Colon (tissue), 2 donors: ENCODE measurements at regions not wholly inside any gene's neighbourhood (a gene's known extent, or its start where the extent isn't known, plus 50 kb on each side); places are given as distances from the start of the nearest gene placed in this dataset.

Experiments
- FAIRE-seq: peaks from 2 replicates; lab custom pipeline; 2012; peaks lifted over from hg19 to GRCh38; lab: Jason Lieb, UNC
- donor health status: control.
- donor health status: control.

GRCh38 chr15:31768055-31768454 is 262.3 kb upstream of the CHRNA7 start:
- FAIRE-seq = no peak

DNA sequence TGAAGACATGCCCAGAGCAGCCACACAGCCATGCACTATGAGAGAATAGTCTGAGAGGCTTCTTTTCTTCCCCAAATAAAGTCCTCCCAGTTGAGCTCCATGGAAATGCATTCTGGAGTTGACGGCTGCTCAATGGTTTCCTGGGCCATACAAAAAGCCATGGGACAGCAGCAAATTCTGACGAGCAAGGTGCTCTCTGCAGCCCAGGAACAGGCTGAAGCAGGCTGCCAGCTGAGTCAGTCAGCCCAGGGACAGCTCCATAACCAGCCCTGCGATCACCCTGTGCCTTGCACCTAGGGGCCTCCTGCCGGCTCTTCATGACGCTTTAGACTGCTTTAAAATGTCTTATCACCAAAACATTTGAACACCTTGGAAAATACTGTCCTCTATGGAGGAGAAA is 256.3 kb upstream of the CHRNA7 start:
- no peak for FAIRE-seq

DNA sequence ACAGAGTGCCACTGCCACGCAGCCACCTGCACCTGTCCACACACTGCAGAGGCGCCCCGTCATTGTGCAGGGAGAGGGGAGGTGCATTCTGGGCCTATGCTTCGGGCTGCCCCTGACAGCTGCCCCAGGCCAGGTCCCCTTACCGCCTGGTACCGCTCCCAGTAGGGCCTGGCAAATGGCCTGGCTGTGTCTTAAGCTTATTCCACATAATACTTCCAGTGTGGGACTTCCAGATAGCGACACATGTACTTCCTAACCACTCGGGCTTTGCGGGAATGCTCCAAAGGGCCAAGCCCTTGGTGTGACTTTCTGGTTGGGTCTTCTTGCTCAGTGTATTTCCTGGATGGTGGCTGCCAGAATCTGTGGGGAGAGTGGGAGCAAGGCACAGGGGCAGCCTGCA is 254.3 kb upstream of the CHRNA7 start:
- no peak for FAIRE-seq

GRCh38 chr15:31781261-31781660 is 249.1 kb upstream of the CHRNA7 start:
- no peak for FAIRE-seq

GRCh38 chr15:31782016-31782783 is 248.1 kb upstream of the CHRNA7 start:
- no peak for FAIRE-seq

GRCh38 chr15:31782951-31783350 is 247.4 kb upstream of the CHRNA7 start:
- FAIRE-seq = no peak

- FAIRE-seq = no peak
Measured at GRCh38 chr15:31786360-31786759, 244.0 kb upstream of the CHRNA7 start.

- no peak for FAIRE-seq
Measured at GRCh38 chr15:31788104-31788503, 242.2 kb upstream of the CHRNA7 start.

DNA sequence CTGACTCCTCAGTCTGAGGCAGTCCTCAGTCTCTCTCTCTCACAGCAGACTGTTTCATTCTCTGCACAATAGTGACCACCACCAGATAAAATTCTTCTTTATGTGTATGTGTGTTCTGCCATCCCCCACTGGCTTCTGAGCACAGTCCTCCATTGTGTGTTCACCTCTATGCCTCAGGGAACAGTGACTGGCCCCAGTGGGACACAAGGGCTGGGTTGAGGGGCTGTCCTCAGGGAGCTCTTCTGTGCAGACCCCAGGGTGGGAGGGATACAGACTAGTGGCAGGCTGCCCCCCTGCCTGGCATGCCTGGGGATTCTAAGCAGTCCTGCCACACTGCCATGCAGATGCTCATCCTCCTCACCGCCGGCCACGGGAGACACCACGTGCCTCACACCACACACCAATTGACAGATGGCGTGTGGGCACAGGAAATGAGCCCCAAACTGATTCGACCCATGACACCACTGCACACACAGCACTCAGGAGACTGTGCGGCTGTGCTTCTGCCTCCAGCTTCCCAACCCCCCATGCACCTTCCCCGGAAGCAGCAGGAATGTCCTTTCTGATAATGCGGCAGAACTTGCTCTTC is 237.6 kb upstream of the CHRNA7 start:
- no peak for FAIRE-seq

DNA sequence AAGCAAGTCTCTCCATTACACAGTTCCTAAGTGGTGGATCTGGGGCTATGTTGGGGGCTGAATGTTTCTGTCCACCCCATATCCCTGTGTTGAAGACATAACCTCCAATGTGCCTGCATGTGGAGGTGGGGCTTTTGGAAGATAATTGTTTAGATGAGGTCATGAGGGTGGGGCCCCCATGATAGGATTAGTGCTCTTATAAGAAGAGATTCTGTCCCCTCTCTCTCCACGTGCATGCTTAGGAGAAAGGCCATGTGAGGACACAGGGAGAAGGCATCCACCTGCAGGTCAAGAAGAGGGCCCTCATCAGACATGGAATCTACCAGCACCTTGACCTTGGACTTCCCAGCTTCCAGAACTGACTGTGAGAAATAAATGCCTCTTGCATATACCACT is 231.0 kb upstream of the CHRNA7 start:
- no peak for FAIRE-seq

- no peak for FAIRE-seq
Measured at GRCh38 chr15:31799715-31800321, 230.5 kb upstream of the CHRNA7 start.

GRCh38 chr15:31801152-31801551 is 229.2 kb upstream of the CHRNA7 start:
- no peak for FAIRE-seq

DNA sequence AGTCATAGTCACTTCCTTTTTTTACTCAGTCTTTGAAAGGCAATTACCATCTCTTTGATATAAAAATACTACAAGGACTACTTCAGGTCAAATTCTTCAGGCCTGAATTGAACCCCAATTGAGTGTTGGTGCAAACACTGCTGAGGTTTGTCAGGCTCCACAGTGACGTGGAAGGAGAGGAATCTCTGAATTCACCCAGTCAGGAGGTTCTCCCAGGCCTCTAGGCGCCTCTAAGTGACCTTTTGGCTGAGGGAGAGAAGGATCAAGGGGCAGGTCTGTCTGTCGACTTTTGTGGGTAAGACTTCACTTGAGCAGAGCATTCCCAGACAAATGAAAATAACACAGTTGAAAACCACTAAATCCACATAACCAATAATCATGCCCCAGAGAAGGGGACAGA is 227.6 kb upstream of the CHRNA7 start:
- FAIRE-seq = no peak

DNA sequence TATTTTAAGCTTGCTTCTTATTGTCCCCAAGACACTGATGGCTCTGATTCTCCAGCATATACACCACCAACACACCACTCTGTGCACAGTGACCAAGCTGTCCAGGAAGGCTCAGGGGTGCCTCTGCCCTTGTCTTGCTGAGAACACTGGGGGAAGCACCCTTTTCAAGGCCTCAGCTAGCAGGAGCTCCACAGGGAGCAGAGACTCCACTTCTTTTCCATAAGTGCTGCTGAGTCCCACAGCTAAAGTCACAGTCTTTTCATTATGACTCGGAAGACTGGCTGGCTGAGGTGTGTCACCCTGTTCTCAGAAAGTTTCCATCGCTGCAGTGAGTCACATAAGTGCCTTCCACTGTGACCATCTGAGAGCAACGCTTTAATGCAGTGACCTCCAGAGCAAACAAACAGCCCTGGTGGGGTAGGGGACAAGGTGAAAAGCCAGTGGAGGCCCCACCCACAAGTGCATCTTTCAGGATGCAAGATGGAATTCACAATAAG is 226.9 kb upstream of the CHRNA7 start:
- FAIRE-seq = no peak

DNA sequence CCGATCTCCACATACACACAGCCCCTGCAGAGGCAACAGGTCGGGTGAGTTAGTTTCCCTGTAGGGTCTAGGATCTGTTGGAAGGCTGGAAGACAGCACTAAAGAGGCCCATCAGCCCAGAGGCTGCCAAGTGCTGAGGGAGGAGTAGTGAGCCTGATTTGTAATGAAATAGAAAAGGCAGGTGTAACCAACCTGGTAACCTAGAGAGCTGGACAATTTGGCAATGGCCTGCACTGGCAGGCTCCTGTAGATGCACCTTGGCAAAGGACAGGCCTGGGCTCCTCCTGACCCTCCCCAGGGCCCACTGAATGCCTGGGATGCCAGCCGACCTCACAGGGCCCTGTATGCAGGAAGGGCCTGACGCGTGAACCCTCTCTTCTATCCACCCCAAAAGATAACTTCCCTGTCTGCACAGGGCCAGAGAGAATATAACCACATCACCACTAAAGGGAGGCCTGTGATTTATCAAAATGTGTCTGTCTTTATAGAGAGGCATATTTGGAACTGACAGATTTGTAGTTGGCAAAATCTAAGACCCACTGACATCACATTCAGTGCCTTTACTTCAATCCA is 225.1 kb upstream of the CHRNA7 start:
- FAIRE-seq = no peak

- FAIRE-seq = no peak
Measured at GRCh38 chr15:31806106-31806505, 224.2 kb upstream of the CHRNA7 start.

GRCh38 chr15:31811641-31812040 is 218.7 kb upstream of the CHRNA7 start:
- FAIRE-seq = no peak

DNA sequence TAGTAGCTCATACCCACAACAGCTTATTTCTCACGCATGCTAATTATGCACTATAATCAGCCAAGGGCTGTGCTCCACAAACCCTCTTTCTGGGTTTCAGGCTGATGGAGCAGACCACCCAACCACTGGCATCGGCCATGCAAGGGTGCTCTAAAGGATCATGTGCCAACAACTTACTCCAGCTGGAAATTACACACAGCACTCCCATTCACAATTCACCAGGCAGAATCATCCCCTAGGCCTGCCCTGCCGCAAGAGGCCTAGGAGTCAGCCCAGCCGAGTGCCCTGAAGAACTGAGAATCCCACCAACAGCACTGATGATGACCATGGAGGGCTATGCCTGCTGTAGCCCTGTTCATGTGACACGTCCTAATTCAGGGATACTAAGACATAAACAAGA is 216.2 kb upstream of the CHRNA7 start:
- FAIRE-seq = no peak

DNA sequence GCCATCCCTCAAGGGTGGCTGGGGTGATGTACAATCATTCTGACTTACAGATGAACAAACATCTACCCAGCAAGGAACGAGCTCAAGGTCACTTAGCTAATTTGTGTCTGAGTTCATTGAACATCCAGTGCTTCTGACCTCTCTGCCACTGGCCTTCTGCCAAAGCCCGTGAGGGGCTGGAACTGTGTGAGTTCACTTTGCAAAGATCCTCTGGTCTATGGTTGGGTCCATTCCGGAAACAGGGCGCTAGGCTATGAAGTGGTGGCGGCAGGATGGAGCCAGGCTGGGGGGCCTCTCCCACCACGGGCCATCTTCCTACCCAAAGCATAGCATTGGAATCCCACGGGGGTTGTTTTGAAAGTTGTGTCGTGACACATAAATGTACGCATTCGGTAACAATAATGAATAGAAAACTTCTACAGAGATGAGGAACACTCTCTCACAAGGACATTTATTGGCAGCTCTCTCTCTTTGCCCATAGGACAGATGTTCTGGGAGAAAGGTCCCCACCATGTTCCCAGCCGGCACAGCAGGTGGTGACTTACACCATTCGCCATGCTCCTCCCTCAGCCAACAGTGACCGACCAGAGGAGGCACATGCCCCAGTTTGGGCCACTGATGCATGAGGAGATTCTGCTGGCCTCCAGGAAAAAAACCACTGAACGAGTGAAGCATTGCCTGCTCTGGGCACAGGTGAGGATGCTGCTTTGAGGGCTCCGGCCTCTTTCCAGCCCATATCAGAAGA is 214.7 kb upstream of the CHRNA7 start:
- no peak for FAIRE-seq

DNA sequence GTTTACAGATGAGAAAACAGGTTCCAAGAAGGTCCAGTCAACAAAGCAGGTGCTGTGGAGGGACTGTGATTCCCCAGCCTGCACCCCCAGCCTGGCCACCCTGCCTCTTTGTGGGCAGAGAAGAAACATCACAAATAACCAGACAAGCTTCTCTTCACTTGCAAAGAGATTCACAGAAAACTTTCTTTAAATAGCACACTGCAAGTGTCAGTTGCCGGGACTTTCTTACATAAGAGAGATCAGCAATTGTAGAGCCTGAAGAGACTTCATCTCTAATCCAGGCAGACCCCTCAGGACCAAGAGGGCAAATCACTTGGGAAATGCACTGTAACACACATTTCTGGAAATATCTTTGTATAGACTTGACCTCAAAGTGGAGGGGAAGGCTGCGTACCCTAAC is 207.9 kb upstream of the CHRNA7 start:
- FAIRE-seq = no peak

DNA sequence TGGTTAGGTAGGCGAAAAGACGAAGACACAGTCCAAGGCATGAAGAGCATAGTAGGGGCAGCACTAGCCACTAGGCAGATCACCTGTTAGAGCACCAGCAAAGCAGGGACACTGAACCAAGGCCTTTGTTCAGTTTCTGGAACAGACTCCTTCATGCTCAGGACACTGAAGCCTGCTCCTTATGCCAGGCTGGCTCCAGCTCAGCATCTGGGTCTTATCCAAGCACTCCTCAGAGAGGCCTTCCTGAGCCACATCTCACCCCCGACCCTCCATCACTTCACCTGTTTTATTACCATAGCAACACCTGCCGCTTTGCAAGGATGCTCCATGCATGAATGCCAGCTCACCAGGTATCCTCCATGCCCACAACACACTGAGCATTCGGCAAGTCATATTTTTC is 206.3 kb upstream of the CHRNA7 start:
- no peak for FAIRE-seq

GRCh38 chr15:31828594-31828993 is 201.7 kb upstream of the CHRNA7 start:
- FAIRE-seq = no peak
